MM.1S (cell line): ENCODE measurements at regions not wholly inside any gene's neighbourhood (a gene's known extent, or its start where the extent isn't known, plus 50 kb on each side); places are given as distances from the start of the nearest gene placed in this dataset.

Experiments used
- DNase-seq: peaks from one replicate; pipeline ENCODE4 v3.0.0-alpha.2; 2015
- H2AFZ ChIP-seq: fragments of 300-600 bp; sonication (generic); 2 replicates; pipeline ENCODE4 v1.6.0; 2016; ENCODE audit warnings: antibody characterized with exemption, low read length
- H3F3A ChIP-seq: fragments of 300-600 bp; sonication (generic); 2 replicates; pipeline ENCODE4 v1.6.1; 2016; ENCODE audit warnings: mild to moderate bottlenecking, antibody characterized with exemption, low read length, moderate library complexity, mixed read lengths; ENCODE audit not compliant: insufficient read depth
- H3K27ac ChIP-seq: fragments of 300-600 bp; sonication (generic); 2 replicates; pipeline ENCODE4 v1.5.1; 2016; ENCODE audit warnings: mild to moderate bottlenecking, low read length
- H3K27me3 ChIP-seq: fragments of 300-600 bp; sonication (generic); replicated peaks from 2 replicates; pipeline ENCODE4 v1.6.0; 2016; ENCODE audit warnings: low read length; ENCODE audit not compliant: insufficient read depth
- H3K36me3 ChIP-seq: fragments of 300-600 bp; sonication (generic); replicated peaks from 2 replicates; pipeline ENCODE4 v1.6.1; 2016; ENCODE audit warnings: mild to moderate bottlenecking, low read length, mixed read lengths; ENCODE audit not compliant: insufficient read depth
- H3K4me1 ChIP-seq: fragments of 300-600 bp; sonication (generic); 2 replicates; pipeline ENCODE4 v1.6.1; 2016; ENCODE audit warnings: low read length, mixed read lengths
- H3K4me2 ChIP-seq: fragments of 300-600 bp; sonication (generic); 2 replicates; pipeline ENCODE4 v1.6.0; 2016; ENCODE audit warnings: low read depth, low read length
- H3K4me3 ChIP-seq: fragments of 300-600 bp; sonication (generic); 2 replicates; pipeline ENCODE4 v1.5.1; 2016; ENCODE audit warnings: low read length, mixed read lengths
- H3K79me2 ChIP-seq: fragments of 300-600 bp; sonication (generic); 2 replicates; pipeline ENCODE4 v1.6.1; 2016; ENCODE audit warnings: mixed run types, low read length, mixed read lengths
- H3K9ac ChIP-seq: fragments of 300-600 bp; sonication (generic); 2 replicates; pipeline ENCODE4 v1.6.1; 2016; ENCODE audit warnings: low read length, mixed read lengths
- H3K9me2 ChIP-seq: fragments of 300-600 bp; sonication (generic); replicated peaks from 2 replicates; pipeline ENCODE4 v1.6.1; 2016; ENCODE audit warnings: mild to moderate bottlenecking, low read length, mixed read lengths; ENCODE audit not compliant: insufficient read depth
- H3K9me3 ChIP-seq: fragments of 300-600 bp; sonication (generic); replicated peaks from 2 replicates; pipeline ENCODE4 v1.6.1; 2016; ENCODE audit warnings: mild to moderate bottlenecking, low read length, mixed read lengths; ENCODE audit not compliant: insufficient read depth
- H4K20me1 ChIP-seq: fragments of 300-600 bp; sonication (generic); 2 replicates; pipeline ENCODE4 v1.6.1; 2016; ENCODE audit warnings: mild to moderate bottlenecking, low read length, moderate library complexity, mixed read lengths; ENCODE audit not compliant: insufficient read depth
- CTCF ChIP-seq: fragments of 300-600 bp; sonication (generic); IDR thresholded peaks from 2 replicates; pipeline ENCODE4 v1.5.1; 2016; ENCODE audit warnings: antibody characterized with exemption, low read length, mixed read lengths
- EZH2 ChIP-seq: fragments of 300-600 bp; sonication (generic); optimal IDR thresholded peaks from 2 replicates; pipeline ENCODE3; 2017; ENCODE audit warnings: low read depth, mild to moderate bottlenecking, antibody characterized with exemption, low read length, mixed read lengths
- EZH2phosphoT487 ChIP-seq: fragments of 300-600 bp; sonication (generic); IDR thresholded peaks from 2 replicates; pipeline ENCODE4 v1.6.1; 2018; ENCODE audit warnings: antibody characterized with exemption, low read length

GRCh38 chr3:110955301-110955880 lies 116.2 kb upstream of the NECTIN3 start:
- no peak for DNase-seq
- Histone ChIP-seq H3K9me3 (no peaks in the 10 kb centered on the region), H4K20me1 (no peaks in the 10 kb centered on the region), H3K36me3 (no peaks in the 10 kb centered on the region), H3F3A (no peaks in the 10 kb centered on the region), H3K79me2 (no peaks in the 10 kb centered on the region), H3K27ac (no peak overlapping the region), H3K9me2 (no peaks in the 10 kb centered on the region), H3K4me3 (no peak overlapping the region), H3K27me3 (no peaks in the 10 kb centered on the region), H3K4me1 (no peaks in the 10 kb centered on the region), H3K4me2 (no peak overlapping the region), H2AFZ (no peak overlapping the region), H3K9ac (no peak overlapping the region)
- no peak for TF ChIP-seq EZH2phosphoT487
- no peak for TF ChIP-seq CTCF
- TF ChIP-seq EZH2: no peak

DNA sequence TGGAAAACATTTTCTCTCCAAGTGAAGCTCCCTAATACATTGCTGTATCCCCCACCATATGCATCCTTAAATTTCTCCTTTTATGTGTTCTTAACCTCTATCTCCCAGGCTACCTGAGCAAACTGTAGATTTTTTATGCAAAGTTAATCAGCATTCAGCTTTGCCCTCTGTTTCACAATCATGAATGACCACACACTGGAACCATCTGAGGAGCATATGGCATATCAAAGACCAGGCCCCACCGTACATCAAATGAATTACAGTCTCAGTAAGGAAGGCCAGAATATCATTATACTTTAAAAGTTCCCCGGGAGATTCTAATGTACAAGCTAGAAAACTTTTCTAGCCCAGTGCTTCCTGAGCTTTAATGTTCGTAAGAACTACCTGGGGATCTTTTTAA lies 115.5 kb upstream of the NECTIN3 start:
- H3K9me2 ChIP-seq: no peaks in the 10 kb centered on the region
- H3K27me3 ChIP-seq: no peaks in the 10 kb centered on the region
- TF ChIP-seq EZH2 (no peak), EZH2phosphoT487 (no peak), CTCF (no peak)
- H3K4me2 ChIP-seq: no peak overlapping the region
- no peaks in the 10 kb centered on the region for H3K9me3 ChIP-seq
- no peak overlapping the region for H2AFZ ChIP-seq
- no peaks in the 10 kb centered on the region for H3F3A ChIP-seq
- no peaks in the 10 kb centered on the region for H4K20me1 ChIP-seq
- DNase-seq: no peak
- H3K4me1 ChIP-seq: peaks cover 4% of the 10 kb centered on the region; the same call in 1 of the 2 replicates
- no peaks in the 10 kb centered on the region for H3K36me3 ChIP-seq
- no peak overlapping the region for H3K27ac ChIP-seq
- H3K9ac ChIP-seq: no peak overlapping the region
- no peak overlapping the region for H3K4me3 ChIP-seq
- no peaks in the 10 kb centered on the region for H3K79me2 ChIP-seq

DNA sequence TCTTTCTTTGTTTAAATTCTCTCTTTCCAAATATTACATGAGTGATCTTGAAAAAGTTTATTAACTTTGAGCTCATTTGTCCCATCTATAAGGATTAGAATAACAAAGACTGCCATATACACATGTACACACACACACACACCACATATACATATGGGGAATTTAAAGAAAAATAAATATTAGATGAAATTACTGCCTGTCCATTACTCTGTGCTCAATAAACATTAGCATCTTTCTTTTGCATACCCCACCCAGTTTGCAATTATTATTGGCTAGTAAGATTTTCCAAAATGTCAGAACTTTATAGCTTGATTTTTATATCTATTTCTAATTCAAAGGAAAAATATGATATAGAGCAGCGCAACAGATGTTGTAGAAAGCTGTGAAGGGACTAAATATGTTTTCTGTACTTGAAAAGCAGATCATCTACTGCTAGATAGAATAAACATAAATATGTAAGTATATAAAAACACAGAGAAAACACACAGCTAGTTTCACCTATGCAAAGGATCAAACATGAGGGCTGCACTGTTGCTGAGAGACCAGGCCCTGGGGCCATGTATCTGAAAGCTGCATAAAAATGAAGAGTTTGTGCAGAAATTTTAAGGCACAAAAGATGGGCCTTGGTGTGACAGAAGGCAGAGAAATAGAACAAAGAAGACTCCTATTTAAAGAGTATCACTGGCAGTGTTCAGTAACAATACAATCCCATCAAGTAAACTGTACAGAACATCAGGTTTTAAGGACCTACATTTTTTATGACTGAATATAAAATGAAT lies 114.2 kb upstream of the NECTIN3 start:
- peaks cover 4% of the 10 kb centered on the region; the same call in 1 of the 2 replicates for H3K4me1 ChIP-seq
- no peak overlapping the region for H3K9ac ChIP-seq
- no peaks in the 10 kb centered on the region for H4K20me1 ChIP-seq
- TF ChIP-seq EZH2phosphoT487 (no peak), CTCF (no peak), EZH2 (no peak)
- H3K9me2 ChIP-seq: no peaks in the 10 kb centered on the region
- H3K36me3 ChIP-seq: no peaks in the 10 kb centered on the region
- H3K27me3 ChIP-seq: no peaks in the 10 kb centered on the region
- DNase-seq: no peak
- H3F3A ChIP-seq: no peaks in the 10 kb centered on the region
- H3K79me2 ChIP-seq: no peaks in the 10 kb centered on the region
- no peak overlapping the region for H2AFZ ChIP-seq
- no peak overlapping the region for H3K27ac ChIP-seq
- H3K4me3 ChIP-seq: no peak overlapping the region
- H3K9me3 ChIP-seq: no peaks in the 10 kb centered on the region
- H3K4me2 ChIP-seq: no peak overlapping the region
